DMS153 (cell line): ENCODE measurements at regions not wholly inside any gene's neighbourhood (a gene's known extent, or its start where the extent isn't known, plus 50 kb on each side); places are given as distances from the start of the nearest gene placed in this dataset.
"Not testable (repeated sequence)": the region's sequence is repeated elsewhere in the genome, so short reads cannot be mapped to it uniquely, and the experiment has no call there.

Experiments
- DNase-seq: peaks from one replicate; lab custom pipeline; 2025; lab: John Stamatoyannopoulos, UW

GRCh38 chr9:89939181-89939580 lies 334.4 kb downstream of the GADD45G start:
- DNase-seq = no peak

- DNase-seq = no peak
These were observed 334.9 kb downstream of the GADD45G start for GRCh38 chr9:89939626-89940292.

GRCh38 chr9:89940625-89941024 lies 335.8 kb downstream of the GADD45G start:
- DNase-seq = no peak

- peak; percentile 42 for DNase-seq
These were observed 337.1 kb downstream of the GADD45G start for GRCh38 chr9:89941875-89942274.

- no peak for DNase-seq
These were observed 337.8 kb downstream of the GADD45G start for GRCh38 chr9:89942643-89943042.

- DNase-seq = no peak
These were observed 338.5 kb downstream of the GADD45G start for GRCh38 chr9:89943309-89943708.

DNA sequence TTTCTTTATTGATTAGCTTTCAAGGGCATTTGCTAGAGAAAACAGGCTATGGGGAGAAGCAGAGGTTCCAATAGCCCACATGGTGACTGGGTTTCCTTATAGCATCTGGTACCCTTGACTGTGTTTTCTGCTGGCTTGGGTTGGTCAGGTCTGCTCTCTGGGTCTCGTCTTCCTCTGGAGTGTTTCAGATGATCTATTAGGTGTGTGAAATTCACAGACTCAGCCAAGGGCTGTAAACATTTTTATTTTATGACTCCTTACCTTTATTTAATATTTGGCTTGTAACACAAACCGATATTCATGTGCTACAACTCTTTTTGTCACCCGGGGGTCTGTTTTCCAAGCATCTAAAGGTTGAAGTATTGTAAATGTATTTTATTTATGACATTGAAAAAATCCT lies 338.9 kb downstream of the GADD45G start:
- DNase-seq = no peak

DNA sequence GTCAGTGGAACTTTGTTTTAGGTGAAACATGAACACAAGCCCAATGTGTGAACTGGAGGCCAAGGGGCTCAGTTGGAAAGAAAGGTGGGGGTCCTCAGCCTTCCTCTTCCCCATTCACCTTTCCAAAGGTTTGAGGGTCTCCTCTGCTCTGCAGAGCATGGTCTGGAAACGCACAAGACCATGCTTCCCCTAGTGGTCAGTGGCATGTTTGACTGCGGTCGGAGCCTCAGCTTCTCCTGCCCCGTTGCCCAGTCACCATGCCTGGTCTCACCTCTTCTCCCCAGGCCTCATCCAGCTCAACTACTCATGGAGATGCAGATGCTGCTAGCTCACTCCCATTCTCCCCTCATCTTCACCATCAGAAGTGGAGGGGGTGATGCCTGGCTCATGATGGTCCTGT lies 340.3 kb downstream of the GADD45G start:
- no peak for DNase-seq

DNA sequence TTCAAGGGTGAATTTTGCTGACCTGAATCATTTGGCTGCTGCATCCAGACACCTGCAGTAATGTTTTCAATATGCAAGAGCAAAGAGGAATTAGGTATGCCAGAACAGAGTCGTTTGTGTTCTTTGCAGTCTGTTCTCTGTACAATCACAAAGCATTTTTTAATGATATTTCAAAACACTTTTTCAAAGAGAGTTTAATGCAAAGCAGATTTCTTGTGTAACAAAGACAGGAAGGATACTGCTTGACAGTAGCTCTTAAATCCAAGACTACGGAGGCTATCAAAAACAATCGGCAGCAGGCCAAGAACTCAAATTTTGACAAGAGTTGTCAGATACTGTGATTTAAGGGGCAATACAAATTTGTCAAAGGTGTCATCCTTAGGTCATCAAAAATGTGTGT lies 341.9 kb downstream of the GADD45G start:
- no peak for DNase-seq

GRCh38 chr9:89949111-89949510 lies 344.3 kb downstream of the GADD45G start:
- no peak for DNase-seq

DNA sequence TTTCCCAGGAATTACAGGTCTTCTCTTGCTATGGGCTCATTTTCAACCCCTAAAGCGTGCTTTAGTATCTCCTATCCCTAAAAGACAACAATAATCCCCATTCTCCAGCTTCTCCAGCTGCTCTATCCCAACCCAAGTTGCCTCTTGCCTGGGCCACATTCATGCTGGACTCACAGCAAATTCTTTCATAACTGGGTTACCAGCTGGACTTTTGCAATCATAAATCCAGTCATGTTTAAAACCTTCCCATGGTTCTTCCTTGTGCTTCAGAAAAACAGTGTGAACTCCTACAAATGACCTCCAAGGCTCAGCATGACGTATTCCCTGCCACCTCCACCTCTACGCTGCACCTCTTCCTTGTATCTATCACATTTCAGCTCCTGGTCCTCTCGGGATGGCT lies 346.9 kb downstream of the GADD45G start:
- DNase-seq = no peak

- no peak for DNase-seq
These were observed 347.6 kb downstream of the GADD45G start for GRCh38 chr9:89952401-89952800.

- not testable (repeated sequence) for DNase-seq
These were observed 348.5 kb downstream of the GADD45G start for GRCh38 chr9:89953263-89953662.

DNA sequence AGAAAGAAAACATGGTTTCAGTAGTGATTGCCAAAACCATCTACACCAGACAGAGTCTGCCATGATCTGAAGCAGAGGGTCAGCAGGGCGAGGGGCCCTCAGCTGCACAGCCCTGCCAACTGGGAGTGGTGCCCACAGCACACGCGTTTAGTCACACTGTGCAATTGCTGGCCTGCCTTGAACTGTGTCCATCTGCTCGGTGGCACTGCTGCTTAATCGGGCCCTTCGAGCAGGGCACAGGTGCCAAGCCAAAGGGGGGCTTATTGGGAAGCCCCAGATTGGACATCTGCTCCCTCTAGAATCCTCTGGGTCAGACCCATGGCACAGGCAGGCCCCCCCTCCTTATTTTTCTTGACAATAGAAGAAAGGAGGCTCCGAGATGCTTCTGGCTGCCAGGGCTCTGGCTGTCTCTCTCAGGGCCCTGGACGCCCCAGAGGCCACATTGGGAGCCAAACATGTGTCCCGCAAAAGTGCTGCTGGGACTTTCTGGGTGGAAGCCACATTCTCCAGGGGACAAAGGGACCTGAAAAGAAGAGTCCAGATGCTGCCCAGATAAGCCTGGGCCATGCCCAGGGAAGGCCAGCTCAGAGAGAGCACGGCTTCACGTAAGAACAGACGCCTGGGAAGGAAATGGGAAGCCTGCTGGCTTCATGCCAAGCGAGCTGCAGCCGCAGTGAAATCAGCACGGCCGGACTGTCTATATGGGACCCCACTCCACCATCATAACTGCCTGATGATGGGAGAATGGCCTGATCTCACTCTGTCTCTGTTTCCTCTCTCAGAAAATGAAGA lies 349.2 kb downstream of the GADD45G start:
- DNase-seq = peak; percentile 29

DNA sequence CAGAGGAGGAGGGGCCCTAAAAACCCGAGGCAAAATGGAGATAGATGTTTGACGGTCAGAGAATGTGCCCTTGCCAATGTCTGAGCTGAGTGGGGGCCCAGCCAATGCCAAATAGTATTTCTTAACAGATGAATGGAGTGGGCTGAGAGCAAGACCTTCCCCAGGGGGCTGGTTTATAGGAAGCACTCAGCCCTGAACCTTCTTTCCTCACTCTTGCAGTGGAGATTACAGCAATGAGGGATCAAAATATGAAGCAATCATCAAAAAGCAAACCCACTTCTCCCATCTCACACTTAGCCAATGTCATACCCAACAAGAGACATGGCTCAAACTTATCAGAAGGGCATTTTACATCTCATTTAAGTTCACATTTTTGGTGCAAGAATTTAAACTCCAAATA lies 350.3 kb downstream of the GADD45G start:
- no peak for DNase-seq

GRCh38 chr9:89955626-89956025 lies 350.8 kb downstream of the GADD45G start:
- DNase-seq = no peak

- no peak for DNase-seq
These were observed 351.5 kb downstream of the GADD45G start for GRCh38 chr9:89956331-89956730.

- no peak for DNase-seq
These were observed 352.1 kb downstream of the GADD45G start for GRCh38 chr9:89956907-89957306.

GRCh38 chr9:89958086-89958485 lies 353.3 kb downstream of the GADD45G start:
- DNase-seq = no peak

DNA sequence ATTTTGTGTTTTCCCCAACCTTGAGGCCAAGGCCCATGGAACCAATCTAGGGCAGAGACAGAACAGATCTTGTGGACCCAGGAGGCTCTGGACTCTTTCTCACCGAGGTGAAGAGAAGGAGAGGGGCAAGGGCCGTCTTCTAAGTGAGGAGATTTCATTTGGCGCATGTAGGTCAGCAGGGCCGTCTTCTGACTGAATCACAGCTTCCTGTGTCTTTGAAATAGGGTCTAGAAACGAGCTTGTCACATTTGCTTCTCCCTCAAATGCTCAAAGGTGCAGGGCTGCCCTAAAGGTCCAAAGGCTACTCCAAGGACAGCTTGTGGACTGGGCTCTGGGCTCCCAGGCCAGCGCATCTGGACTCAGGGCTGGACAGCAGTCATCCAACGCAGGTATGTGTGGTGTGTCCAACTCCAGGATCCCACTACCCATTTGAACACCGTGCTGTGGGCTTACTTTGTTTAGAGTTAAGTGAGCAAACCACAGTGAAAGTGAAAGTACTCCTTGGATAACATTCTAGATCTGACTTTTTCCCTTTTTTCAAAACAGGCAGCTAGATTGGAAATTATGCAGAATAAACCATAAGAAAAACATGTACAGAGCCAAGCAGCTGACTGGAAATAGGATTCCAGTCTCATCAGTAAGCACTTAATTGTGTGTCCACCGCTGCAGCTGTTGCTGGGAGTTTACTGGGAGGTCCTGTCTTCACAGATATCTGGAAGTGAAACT lies 357.0 kb downstream of the GADD45G start:
- no peak for DNase-seq

- no peak for DNase-seq
These were observed 358.5 kb downstream of the GADD45G start for GRCh38 chr9:89963280-89963679.

DNA sequence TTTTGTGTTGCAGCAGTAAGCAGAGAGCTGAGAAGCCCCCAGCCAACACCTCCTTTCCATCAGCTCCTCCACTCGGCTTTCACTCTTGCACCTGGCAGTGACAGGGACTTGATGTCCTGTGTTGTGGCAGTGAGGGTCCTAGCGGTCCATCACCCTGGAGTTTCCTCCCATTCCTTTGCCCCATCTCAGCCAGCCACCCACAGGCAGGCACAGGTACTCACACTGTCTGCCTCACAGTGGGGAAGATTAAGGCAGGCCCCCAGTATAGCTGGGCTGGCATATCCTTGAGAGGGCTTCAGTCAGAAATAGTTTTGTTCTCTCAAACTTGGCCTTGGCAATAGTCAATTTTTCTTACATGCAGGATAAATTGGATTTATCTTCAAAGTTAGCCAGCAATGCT lies 362.7 kb downstream of the GADD45G start:
- no peak for DNase-seq

- DNase-seq = peak; percentile 67
These were observed 364.4 kb downstream of the GADD45G start for GRCh38 chr9:89969156-89969675.
